Embryonic facial prominence (tissue), 1 donor: ENCODE measurements at regions not wholly inside any gene's neighbourhood (a gene's known extent, or its start where the extent isn't known, plus 50 kb on each side); places are given as distances from the start of the nearest gene placed in this dataset.
"Not testable (repeated sequence)": the region's sequence is repeated elsewhere in the genome, so short reads cannot be mapped to it uniquely, and the experiment has no call there.

Source experiments
- DNase-seq: peaks from one replicate; pipeline ENCODE4 v3.0.0-alpha.2; 2016; ENCODE audit errors: extremely low spot score

DNA sequence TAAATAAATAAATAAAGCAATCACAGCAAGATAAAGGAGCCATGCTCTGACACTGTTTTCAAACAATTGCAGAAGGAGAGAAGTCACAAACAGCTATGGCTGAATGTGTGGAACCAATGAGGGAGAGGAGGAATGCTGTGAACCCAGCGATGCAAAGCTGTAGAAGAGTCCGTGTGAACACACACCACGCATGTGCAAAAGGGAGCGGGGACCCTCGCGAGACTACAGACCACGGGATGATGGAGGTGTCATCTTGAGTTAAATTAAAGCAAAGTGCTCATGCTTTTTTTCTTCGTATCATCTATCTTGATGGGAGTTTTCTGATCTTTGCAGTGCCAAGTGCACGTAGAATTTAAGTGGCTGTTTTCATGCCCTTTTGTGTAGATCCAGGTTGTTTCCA is 123.8 kb upstream of the CDH5 start:
- no peak for DNase-seq

DNA sequence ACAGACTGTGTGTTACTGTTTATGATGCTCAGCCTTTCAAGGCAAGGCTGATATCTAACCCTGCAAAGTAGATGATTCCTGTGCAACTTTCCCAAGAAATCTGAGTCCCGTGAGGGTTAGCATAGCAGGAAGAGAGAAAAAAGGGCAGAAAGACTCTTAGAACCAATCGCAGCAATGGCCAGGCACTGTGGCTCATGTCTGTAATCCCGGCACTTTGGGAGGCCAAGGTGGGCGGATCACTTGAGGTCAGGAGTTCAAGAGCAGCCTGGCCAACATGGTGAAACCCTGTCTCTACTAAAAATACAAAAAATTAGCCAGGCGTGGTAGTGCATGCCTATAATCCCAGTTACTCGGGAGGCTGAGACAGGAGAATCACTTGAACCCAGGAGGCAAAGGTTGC is 124.3 kb upstream of the CDH5 start:
- not testable (repeated sequence) for DNase-seq

DNA sequence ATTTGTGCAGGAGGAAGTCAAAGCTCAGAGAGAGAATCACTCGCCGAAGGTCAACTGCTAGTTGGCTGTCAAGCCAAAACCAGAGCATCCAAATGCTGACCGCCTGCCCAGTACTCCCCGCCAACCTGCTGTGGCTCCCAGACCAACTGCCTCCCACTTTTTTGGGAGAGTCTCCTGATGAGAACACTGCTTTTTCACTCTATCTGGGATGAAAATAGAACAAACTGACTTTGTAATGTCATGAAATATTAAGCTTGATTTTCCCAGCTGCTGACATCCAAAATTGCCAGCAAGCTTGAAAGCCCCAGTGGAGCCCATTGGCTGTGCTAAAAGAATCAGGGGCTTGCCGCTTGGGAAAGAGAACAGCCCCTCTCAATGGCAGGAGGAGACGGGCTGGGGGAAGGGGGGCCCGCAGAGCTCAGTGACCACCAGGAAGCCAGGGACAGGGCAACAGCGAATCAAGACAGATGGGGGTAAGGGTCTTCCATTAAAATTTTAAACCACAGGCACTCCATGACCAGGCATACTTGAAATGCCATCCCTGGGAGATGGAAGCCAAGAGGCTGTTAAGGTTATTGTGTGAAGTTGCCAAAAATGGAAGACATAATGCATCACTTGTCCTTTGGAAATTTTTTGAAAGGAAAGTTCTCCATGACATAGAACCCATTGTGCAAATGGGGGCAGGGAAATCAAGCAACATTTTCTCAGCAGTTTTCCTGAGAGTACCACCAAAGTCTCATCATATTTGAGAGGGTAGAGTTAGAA is 125.7 kb upstream of the CDH5 start:
- DNase-seq: no peak

DNA sequence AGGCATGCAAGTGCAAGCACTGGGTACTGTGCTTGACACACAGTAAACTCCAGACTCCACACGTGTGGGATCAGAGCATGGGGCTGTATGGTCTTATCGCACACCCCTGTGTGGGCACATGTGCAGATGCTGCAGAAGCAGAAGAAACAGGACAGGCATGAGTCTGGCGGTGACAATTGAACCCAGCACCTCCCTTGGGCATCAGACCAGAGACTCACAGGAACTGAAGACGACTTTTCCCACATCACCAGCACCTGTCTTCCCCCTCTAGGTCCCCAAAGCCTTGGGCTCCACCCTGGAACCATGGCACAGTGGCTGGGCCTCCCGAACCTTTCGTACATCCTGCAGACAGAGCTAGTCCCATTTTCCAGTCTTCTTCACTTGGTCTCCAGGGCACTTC is 126.4 kb upstream of the CDH5 start:
- no peak for DNase-seq

DNA sequence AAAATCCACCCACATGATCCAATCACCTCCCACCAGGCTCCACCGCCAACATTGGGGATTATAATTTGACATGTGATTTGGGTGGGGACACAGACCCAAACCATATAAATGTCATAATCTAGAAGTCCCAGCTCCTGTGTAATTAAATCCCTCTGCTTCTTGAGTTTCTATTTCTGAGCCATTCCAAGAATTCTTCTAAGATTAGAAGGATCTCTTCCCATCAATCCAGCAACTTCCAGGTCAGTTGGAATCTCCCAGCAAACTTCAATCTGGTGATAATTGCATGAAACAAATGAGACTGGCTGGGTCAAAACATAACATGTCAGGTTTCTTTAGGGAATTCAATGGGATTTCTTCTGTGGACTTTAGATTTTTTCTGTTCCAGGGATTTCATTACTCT is 127.8 kb upstream of the CDH5 start:
- DNase-seq: no peak

DNA sequence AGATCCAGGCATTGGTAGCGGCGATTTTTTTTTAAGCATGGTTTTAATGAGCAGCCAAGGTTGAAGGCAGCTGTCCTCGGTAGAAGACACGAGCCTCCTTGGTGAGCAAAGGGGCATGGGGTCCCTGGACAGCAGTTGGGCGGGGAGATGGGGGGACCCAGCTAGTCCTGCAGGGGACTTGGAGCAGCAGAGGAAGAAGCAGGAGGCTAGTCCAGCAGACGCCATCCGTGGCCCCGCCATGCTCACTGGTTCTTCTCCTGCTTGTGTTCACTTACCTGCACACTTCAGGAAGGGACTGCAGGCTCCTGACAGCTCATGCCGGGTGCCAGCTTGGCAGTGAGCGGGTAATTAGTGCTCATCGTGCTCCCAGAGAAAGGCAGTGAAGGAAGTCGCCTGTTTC is 130.2 kb upstream of the CDH5 start:
- no peak for DNase-seq

DNA sequence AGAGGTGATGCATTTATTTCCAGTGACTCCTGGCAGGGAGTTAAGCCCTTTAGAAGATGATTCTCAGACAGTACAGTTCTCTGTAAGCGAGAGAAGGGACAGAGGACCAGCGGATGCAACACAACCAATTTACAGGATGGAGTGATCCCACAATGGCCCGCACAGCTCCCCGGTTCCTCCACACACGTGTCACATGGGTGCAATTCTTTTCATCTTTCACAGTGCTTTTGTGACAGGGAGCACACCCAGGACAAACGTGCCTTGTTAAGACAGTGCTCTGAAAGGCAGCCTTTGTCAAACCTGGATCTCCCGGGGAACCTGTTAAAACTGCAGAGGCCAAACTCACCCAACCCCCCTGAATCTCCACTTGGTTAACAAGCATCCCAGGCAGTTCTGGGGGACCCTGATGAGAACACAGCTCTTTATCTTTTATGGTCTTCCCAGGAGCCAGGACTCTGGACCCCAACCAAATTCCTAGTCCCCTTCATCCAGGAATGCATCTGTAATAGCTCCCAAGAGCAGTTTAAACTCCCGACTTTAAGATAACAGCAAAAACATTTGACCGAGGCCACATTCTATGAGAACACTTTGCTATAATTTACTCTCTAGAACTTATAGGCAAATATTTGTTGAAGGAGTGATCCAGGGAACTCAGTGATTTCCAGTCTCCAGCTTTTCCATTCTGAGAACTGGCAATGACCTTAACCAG is 134.9 kb upstream of the CDH5 start:
- no peak for DNase-seq

DNA sequence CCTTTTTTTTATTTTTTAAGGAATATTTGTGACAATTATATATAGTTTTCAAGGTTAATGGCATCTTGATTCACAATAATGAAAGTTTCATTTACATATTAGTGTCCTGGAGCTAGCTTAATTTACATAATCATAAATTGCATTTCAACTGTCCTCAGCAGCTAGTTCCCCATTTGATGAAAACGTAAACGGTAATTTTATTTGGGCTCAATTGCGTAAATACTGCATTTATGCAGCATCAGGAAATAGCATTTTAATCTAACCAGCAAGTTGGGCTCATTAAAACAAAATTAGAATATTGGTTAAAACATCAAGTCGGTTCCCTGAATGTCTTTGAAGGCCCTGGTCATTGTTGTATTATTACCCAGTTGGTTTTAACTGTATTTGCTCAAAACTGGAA is 136.8 kb upstream of the CDH5 start:
- no peak for DNase-seq

DNA sequence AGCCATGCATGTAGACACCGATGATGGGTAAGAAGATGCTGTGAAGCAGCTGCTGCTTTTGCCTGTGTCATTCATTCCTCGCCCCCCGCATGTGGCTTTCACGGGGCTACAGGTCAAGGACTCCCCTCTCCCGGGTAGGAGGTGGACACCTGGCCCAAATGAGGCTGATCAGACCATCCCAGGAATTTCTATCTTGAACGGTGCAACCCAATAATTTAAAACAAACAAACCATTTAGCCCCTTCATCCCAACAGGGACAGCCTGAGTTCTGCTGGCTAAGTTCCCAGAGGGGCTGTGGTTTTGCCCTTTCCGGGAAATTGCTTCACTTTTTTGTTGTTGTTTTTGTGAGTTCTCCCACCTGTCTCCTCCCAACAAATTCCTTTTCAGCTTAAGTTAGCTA is 137.7 kb upstream of the CDH5 start:
- no peak for DNase-seq

DNA sequence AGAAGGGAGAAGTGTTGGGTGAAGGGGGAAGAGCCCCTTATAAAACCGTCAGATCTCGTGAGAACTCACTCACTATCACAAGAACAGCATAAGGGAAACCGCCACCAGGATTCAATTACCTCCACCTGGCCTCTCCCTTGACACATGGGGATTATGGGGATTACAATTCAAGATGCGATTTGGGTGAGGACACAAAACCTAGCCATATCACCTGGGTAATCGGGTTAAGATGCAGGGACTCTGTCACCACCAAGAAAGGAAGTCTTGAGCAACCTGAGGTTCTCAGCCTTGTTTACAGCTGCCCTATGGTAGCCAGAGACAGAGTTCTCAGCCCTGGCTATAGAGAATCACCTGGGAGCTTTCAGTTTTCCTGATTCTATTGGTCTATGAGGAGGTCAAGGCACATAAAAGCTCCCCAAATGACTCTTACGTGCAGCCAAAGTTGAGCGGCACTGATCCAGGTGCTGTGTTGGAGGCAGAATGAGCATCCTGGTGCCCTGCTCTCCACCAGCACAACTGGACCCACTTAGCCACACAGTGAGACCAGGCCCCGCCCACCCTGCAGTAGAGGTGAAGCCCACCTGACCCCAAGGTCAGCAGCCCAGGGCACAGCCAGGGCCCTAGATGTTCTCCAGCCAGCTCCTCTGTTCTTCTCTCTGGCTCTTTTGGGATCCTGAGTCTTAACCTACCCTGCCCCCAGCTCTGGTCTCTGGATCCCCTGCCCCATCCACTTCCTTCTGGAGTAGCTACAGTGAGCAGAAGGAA is 138.5 kb upstream of the CDH5 start:
- DNase-seq: no peak

DNA sequence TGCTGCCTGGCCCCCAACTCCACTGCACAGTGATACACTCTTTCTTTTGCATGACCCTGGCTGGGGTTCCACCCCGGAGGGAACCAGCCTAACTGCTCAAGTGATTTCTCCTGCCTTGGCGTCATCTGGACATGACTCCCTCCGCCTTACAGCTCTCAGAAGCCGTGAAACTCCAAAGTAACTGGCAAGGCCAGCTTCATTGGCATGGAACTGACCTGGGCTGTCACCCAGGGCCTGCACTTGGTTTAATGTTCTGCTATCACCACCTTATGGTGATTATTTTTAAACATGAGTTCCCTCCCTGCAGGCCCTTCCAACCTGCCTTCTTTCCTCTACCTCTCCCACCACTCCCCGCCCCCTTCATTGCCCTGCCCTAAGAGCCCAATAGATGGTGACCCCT is 139.7 kb upstream of the CDH5 start:
- no peak for DNase-seq

DNA sequence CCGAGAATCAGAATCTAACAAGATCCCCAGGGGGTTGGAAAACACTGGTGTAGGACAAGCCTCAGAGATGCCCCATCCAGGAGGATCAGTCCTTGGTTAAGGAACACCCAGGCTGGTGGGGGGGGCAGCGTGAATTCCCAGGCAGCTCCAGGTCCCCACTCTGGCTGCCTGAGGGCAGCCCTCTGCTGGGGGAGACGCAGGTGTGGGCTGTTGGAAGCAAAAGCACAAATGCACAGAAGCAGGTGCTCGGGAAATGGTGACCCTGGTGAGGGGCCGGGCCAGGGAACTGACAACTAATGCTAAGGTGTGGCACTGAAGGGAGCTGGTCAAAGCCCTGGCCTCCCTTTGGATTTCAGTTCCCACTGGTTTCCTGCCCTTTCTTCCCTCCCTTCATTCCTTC is 140.8 kb upstream of the CDH5 start:
- DNase-seq: no peak

DNA sequence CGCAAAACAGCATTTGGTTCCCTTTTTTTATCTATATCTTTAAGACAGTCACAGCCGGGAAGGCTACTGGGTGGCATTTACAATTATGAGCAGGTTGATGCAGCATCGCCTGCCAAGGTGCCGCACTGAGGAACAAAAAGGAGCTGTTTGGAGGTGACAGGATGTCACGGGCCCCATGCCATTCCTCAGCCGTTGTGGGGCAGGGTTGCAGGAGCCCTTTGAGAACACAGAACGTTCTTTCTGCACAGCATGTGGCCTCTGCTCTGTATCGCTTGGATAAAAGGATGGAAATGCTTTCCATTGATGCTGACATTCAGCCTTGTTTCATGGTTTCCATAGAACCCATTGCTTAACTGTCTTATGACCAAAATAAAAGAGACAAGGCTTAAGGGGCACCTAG is 141.9 kb upstream of the CDH5 start:
- no peak for DNase-seq

DNA sequence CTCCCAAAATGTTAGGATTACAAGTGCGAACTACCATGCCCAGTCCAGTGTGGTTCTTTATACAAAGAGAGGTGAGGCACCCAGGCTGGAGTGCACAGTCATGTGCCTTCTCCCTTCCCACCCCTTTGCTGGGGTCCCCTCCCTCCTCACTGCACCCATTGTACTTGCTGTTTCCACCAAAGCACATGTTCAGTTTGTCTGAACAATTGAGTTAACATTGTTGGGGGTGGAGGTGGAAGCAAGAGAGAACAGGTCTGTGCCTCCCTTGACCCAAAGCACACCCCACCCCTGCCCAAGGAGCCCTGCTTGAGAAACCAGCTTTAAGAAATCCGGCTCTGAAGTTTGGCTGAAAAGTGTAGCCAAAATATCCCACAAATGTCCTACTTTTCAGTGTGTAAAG is 142.3 kb upstream of the CDH5 start:
- no peak for DNase-seq

DNA sequence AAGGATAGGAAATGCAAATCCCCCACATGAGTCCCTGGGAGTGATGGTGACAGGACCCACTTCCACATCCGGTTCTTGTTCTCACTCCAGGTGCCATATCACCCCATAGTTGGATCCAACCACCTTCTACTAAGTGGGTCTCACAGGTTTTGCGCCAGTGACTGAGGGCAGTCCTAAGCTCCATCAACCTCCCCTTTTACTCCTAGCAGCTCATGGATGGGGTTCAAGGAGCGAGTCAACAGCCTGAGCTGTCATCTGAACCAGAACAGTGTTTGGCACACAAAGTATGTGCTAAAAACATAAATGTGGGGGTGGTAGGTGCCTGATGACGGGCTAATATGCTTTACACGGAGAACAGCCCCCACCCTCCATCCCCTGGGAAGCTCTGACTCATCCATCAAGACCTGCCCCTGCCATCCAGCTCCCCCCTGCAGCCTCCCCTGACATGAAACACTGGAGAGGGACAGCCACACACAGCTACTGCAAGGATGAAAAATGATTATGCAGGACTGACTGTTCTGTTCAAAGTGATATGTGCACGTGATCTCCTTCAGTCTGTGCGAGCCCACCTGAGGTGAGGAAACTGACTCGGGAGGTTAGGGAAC is 143.2 kb upstream of the CDH5 start:
- DNase-seq: no peak

DNA sequence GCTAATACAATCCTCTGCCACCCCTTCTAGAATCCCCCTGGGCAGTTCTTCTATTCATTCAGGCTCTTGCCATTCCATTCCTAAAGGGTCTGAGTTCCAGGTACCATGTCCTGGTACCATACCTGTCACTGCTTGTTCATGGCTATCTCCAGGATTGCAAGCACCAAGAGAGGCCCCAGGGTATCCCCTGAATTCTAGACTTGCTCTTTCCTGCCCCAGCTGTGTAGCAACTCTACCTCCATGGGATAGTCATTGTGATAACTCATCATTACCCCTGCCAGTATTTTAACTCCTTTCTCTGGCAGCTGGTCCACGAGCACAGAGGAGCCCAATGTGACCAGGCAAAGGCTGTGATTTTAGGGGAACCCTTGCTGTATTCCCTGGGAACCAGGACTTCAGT is 143.7 kb upstream of the CDH5 start:
- no peak for DNase-seq

DNA sequence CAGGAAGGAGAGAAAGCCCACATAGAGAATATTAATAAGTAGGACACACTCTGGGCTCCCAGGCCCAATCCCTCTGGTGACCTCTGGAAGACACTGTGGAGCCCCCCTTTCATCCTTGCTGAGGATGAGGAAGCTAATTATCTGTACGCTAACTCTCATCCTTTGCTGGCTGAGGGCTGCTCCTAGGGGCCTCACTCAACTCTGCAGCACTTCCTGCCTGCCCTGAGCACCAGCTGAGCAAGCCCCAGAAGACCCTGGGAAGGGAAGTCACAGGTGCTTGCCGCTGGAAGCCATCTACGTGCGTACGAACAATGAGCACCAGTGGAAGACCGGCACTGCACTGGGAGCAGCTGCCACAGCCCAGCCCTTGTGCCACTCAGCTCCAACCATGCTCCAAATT is 145.8 kb upstream of the CDH5 start:
- no peak for DNase-seq

DNA sequence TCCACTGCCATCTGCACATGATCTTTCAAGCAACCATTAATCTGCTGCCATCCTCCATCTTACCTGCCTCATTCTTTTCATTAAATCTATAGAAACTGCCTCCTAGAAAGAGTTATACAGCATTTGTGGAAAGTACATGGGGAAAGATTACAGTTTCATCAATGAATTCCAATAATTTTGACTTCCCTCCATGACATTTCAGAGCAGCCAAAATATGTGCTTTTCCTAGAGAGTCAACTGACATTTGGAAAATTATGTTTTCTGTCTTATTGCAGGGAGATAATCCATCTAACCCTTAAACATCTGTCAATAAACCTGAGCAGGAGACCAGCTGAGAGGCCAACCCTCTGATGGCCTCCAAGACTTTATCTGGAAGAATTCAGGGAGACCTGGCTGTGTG is 147.0 kb upstream of the CDH5 start:
- DNase-seq: no peak

DNA sequence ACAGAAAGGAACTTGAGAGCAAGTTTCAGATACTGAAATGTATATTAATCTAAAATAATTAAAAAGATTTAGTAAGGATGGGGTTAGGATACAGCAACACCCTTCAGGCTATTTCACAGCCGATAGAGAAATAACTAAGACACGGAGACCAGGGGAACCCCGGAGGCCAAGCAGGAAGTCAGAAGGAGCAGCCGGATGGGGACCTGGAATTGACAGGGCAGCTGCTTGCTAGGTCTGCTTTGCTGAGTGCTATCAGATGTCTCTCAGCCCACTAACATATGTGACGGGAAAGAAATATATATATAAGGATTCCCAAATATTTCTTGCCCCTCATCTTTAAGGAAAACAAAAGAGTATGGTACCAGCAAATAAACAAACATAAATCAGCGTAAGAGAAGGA is 154.1 kb upstream of the CDH5 start:
- DNase-seq: no peak

DNA sequence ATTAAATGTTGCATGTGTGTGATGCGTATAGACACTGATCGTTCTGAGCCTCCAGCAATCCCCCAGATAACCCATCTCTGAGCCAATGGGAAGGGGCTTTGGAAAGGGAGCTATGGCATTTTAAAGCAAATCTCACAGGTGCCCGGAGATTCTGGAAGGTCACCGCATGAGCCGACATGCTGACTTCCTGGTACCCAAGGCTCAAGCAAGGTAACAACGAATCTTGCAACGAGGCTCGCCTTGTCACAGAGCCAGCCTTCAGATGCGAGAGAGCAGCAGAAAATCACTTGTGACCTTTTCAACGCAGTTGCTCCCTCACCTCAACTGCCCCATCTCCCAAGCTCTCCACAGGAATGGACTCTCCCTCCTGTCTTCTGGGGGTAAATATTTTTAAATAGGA is 154.8 kb upstream of the CDH5 start:
- no peak for DNase-seq

DNA sequence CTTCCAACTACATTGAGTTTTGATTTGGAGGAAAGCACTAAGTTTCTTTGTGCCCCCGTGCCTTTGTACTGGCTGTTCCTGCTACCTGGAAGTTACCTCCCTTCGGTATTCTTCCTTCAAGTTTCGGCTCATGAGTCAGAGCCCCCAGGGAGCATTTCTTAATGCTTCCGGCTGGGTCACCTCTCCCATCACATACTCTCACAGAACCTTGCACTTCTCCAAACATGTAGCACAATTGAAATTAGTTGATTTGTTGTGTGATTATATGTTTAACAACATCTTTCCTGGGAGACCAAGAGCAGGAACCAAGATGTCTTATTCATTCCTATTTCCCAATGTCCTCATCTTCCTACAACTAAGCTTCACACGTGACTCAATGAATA is 158.6 kb upstream of the CDH5 start:
- no peak for DNase-seq

DNA sequence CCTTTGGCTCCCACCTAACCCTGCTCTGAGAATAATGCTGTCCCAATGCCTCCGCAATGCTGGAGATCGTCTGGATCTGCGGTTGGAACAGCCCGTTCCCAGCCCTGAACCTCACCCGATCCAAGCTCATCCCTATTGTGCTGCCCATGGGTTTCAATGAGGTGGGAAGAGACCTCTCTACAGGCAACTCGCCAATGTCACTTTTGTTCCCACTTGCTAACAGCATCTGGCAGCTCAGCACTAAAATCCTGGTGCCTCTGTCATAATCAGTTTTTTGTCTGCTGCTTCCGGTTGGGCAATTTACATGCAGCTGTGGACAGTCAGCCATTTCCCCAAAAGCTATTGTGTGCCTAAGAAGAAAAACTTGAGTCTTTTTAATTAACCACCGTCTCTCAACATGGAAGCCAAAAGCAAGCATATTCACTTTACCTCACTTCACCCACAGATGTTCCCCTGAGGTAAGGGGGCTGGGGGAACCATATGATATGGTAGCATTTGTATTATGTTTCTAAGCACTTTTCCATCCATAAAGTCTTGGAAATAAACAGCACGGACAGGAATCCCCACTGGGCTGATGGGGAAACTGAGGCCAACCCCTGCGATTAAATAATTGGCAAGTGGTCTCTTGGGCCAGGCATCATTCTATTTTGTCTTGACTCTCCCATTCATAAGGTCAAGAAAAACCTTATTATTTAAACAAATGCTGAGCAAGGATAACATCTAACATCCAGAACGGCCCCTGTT is 159.2 kb upstream of the CDH5 start:
- no peak for DNase-seq
